GM19468 (cell line): ENCODE measurements at regions not wholly inside any gene's neighbourhood (a gene's known extent, or its start where the extent isn't known, plus 50 kb on each side); places are given as distances from the start of the nearest gene placed in this dataset.
"Not testable (repeated sequence)": the region's sequence is repeated elsewhere in the genome, so short reads cannot be mapped to it uniquely, and the experiment has no call there.

Experiments used
- ATAC-seq: cut with Tn5 transposase; IDR thresholded peaks from one replicate; pipeline ENCODE4 v1.9.1; 2021; ENCODE audit warnings: mild to moderate bottlenecking, moderate library complexity, moderate number of reproducible peaks; ENCODE audit not compliant: unreplicated experiment; ENCODE audit errors: extremely low read depth

- ATAC-seq = no peak
Measured at GRCh38 chr10:117492504-117492903, 50.0 kb upstream of the EMX2 start.

DNA sequence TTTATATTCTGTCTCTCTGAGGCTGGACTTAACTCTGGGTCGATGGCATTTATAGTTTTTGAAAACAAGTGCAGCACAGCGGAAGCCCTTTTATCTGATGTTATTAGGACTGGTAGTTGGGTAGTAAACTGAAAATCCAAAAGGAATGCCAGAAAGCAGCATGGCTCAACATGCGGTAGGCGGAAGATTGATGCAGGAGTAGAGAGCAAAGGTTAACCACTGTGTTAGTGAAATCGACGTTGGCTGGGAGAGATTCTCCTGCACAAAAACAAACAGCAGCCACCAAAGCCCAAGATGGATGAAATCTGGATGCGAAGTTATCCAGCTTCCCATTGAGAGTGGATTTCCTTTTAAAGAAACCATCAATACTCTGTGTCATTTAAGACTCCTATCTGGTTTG lies 54.5 kb upstream of the EMX2 start:
- no peak for ATAC-seq

- ATAC-seq = no peak
Measured at GRCh38 chr10:117486606-117487005, 55.9 kb upstream of the EMX2 start.

DNA sequence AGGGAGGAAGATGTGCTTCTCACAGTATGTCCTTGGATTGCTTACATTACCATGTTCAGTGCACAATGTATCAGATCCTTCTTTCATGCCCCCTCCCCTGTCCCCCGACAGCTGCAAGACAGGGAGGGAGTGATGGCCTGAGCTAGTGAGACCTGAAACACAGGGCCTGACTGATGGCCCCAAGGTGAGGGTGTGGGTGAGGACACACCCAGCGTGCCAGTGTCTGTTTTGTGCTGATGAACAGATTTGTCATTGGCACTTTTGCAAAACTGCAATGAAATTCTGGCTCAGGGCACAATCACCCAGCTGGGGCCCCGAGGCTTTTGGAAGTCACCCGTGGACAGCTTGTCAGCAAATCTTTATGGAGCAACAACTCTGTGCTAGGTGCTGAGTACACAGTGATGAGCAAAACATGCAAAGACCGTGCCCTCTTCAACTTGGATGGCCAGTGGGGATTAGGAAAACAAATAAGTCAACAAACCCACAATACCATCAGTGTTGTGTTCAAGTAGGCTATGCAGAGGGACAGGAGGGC lies 59.4 kb upstream of the EMX2 start:
- ATAC-seq = no peak

- ATAC-seq = not testable (repeated sequence)
Measured at GRCh38 chr10:117481011-117481410, 61.5 kb upstream of the EMX2 start.

DNA sequence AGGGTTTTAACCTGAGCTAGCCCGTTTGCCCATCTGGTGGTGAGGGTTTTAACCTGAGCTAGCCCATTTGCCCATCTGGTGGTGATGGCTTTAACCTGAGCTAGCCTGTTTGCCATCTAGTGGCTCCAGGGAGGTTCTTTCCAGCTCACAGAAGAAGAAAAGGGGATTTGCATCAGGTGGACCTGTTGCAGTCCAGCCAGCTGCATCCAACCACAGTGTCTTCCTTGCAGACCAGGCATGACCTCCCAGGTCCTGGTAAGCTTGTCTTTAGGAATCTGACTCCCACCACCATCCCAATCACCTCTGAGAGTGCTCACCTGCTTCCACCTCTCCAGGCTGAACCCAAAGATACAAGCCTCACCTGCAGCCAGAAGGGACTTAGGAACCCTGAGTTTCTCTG lies 62.4 kb upstream of the EMX2 start:
- no peak for ATAC-seq

DNA sequence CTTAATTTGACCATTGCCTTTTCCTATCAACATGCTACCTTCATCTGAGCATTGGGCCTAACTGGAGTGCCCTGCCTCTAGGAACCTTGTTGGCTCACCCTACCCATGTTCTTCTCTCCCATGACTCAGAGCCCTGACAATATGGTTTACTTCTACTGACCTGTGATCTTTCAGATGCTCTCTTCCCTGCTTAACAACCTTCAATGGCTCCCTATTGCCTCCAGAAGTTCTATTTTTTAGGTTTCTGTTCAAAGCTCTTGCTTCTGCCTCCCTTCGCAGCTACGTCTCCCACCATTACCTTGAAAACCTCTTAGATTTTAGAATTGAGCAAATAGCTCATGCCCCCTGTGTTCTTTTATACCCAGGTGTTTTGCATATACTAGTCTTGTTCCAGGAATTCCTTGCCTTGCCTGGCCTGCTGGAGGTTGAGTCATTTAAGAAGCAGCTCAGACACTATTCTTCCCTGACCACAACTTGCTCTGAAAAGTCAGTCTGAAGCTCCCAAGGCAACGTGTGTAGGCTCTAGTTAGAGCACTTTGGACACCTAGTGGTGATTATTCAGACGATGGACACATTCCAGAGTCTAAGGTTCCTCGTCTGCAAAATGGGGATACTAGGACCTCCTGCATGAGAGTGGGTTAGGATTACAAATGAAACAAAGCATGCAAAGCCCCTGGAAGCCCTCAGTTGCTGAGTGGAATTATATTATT lies 64.4 kb upstream of the EMX2 start:
- no peak for ATAC-seq

GRCh38 chr10:117477211-117477947 lies 65.2 kb upstream of the EMX2 start:
- no peak for ATAC-seq

DNA sequence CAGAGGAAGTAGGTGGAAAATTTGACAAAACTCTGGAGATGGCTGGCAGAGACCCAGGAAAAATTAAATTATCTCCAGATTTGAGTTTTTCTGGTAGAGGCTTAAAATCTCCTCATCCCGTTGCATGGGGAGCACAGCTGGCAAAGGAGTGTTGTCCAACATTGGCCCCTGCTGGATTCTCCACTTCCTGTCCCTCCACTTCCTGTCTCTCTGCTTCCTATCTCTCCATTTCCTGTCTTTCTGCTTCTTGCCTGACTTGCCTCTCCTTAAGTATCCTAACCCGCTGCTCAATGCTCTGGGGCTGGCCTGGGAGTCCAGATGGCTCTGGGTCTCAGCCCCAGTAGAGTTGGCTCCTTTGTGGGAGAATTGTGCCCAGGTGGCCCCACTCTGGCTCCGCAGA lies 65.8 kb upstream of the EMX2 start:
- no peak for ATAC-seq

DNA sequence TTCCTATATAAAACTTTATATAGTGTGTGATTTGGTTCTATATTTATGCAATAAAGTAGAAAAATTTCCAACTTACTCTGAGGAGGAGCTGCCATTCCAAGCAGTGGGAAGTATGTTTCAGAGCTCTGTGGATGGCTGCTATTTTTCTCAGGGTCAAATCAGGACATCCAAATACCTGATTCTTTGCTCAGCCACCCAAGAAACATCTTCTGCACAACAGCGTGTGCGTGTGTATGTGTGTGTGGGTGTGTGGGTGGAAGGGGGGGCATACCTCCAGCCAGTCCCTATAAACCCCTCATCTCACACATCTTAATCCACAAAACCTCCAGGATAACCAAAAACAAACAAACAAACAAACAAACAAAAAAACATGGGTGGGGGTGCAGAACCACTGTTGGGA lies 66.3 kb upstream of the EMX2 start:
- no peak for ATAC-seq

DNA sequence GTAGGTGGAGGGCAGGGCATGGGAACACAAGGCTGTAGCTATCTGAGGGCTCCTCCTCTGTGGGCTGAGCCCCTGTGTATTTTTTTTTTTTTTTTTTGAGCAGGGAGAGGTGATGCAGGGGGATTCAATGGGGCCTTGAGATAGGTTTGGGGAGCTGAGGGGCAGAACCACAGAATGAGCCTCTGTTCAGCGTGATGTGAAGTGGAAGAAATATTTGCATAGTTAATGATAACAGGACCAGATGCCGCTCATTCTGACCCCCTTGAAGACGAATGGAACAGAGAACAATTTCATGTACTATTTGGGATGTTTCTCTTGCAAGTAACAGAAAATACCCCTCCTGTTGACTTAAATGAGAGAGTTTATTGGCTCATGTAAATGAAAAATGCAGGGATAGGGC lies 69.7 kb upstream of the EMX2 start:
- ATAC-seq = peak; percentile 57

DNA sequence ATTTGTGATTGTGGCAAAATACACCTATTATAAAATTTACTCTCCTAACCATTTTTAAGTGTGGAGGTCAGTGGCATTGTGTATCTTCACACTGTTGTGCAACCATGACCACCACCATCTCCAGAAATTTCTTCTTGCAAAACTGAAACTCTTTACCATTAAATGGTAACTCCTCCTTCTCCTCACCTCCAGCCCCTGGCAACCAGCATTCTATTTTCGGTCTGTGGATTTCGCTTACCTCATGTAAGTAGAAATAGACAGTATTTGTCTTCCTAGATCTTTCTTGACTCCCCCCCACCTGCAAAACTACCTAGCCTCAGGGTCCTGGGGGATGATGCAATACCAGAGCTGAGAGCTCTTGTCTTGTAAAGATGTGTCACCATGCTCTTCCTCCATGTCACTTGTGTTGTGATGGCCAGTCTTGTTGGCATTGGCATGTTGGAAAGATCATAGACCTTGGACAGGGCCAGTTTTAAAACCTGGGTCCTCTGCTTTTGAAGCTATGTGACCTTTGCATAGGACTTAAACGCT lies 71.1 kb upstream of the EMX2 start:
- no peak for ATAC-seq

DNA sequence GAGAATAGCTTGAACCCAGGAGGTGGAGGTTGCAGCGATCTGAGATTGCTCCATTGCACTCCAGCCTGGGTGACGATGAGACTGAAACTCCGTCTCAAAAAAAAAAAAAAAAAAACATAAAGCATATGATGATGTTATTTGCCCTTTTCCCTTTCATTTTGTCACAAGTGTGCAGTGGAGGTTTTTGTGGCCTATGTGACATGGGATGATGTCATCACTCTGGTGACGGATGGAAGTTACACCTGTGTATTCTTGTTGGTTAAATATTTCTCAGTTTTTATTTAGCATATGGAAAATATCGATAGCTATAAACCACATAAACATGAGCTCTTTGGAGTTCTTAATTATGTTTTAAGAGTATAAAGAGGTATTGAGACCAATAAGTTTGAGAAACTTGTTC lies 71.8 kb upstream of the EMX2 start:
- ATAC-seq = no peak

DNA sequence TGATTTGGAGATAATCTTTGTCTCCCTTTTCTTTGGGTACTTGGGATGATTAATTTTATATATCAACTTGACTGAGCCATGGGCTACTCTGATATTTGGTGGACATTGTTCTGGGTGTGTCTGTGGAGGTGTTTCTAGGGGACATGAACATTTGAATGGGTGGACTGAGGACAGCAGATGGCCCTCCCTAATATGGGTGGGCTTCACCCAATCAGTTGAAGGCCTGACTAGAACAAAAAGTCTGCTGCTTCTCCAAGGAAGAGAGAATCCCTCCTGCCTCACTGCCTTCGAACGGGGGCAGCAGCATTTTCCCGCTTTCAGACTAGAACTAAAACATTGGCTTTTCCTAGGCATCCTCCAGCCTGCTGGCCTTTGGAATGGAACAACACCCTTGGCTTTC lies 73.9 kb upstream of the EMX2 start:
- ATAC-seq = no peak

GRCh38 chr10:117464176-117464575 lies 78.4 kb upstream of the EMX2 start:
- no peak for ATAC-seq

GRCh38 chr10:117463545-117463920 lies 79.0 kb upstream of the EMX2 start:
- ATAC-seq = no peak

DNA sequence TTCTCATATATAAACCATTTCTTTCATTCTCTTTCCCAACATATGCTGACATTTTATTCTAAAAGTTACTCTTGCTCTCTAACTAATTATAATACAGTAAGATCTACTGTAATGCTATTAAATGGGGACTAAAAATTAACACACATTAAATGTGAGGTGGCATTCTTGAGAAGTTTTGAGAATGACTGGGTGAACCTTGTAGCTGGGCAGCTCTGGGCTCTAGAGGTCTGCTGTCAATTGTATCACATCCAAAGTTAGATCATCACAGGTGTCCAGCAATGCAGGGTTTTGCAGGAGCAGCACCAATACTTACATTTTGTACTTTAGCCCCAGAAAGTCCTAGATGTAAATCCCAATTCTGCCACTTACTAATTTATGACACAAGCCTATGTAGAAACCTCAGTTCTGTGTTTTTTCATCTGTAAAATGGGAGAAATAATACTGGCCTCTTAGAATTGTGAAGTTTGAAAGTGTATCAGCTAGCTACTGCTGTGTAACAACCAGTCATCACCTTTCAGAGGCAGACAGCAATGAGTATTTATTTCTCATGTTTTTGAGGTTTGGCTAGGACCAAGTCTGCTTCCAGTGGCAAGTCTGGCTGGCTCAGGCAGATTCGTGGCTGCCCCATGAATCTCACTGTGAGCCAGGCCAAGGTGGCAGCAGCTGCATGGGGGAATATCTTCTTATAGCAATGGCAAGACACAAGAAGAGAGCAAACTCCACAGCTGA lies 79.6 kb upstream of the EMX2 start:
- ATAC-seq = no peak

DNA sequence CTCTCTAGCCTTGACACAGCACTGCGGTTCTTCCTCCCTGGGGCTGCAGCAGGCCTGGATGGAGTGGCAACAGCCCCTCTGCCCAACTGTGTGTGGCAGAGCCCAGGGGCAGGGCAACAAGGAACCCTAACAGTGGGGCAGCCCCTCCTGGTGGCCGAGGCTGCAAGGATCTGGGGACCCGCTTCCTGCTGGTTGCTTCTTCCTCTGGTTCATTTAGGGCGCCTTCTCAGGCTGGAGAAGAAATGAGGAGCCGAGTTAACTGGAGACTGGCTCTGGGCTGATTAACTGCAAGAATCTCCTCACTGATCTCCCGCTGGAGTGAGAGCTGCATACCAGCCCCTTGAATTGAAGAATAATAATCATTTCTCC lies 80.1 kb upstream of the EMX2 start:
- no peak for ATAC-seq

- ATAC-seq = no peak
Measured at GRCh38 chr10:117461766-117462423, 80.7 kb upstream of the EMX2 start.
